ENCODE measurements at regions not wholly inside any gene's neighbourhood (a gene's known extent, or its start where the extent isn't known, plus 50 kb on each side); places are given as distances from the start of the nearest gene placed in this dataset.

GRCh38 chr1:185427264-185427663, 110.2 kb upstream of the IVNS1ABP start:
- Histone ChIP-seq H3K36me3 (no peaks in the 10 kb centered on the region), H3K4me1 (peaks cover 0 to 21% (median 0%) of the 10 kb centered on the region in 4 donors), H3K4me3 (no peak overlapping the region), H3K27ac (peak overlapping the region in 2 of 4 donors; percentile 27 to 30), H3K9me3 (no peaks in the 10 kb centered on the region), H3K27me3 (no peaks in the 10 kb centered on the region)
- no peak for TF ChIP-seq CTCF (IDR thresholded peaks at IDR 0.05)
- peak in 1 of 2 donors; percentile 10 for TF ChIP-seq EP300 (IDR thresholded peaks at IDR 0.05)
- DNase-seq (ENCODE audit: low spot score in 2 of 2), result peak in 1 of 2 donors; percentile 15
- WGBS, 2 donors, result 53 to 57% methylated on average over 2 of the region's 2 CpGs

GRCh38 chr1:185426848-185427247, 109.8 kb upstream of the IVNS1ABP start:
- Histone ChIP-seq H3K4me1 (peaks cover 0 to 21% (median 0%) of the 10 kb centered on the region in 4 donors), H3K27me3 (no peaks in the 10 kb centered on the region), H3K36me3 (no peaks in the 10 kb centered on the region), H3K4me3 (no peak overlapping the region), H3K9me3 (no peaks in the 10 kb centered on the region), H3K27ac (peak overlapping the region in 2 of 4 donors; percentile 21 to 30)
- peak in 1 of 2 donors; percentile 39 for DNase-seq (ENCODE audit: low spot score in 2 of 2)
- TF ChIP-seq POLR2A (IDR thresholded peaks at IDR 0.05), result no peak
- peak in 1 of 2 donors; percentile 47 for TF ChIP-seq EP300 (IDR thresholded peaks at IDR 0.05)
- WGBS, 2 donors, result 16 to 21% methylated on average over 5 of the region's 5 CpGs

GRCh38 chr1:185425163-185425562, 108.1 kb upstream of the IVNS1ABP start:
- Histone ChIP-seq H3K36me3 (no peaks in the 10 kb centered on the region), H3K4me1 (peaks cover 0 to 21% (median 0%) of the 10 kb centered on the region in 4 donors), H3K4me3 (no peak overlapping the region), H3K27ac (no peak overlapping the region), H3K9me3 (no peaks in the 10 kb centered on the region), H3K27me3 (no peaks in the 10 kb centered on the region)
- DNase-seq (ENCODE audit: low spot score in 2 of 2), result no peak
- TF ChIP-seq EP300 (IDR thresholded peaks at IDR 0.05) (no peak), CTCF (IDR thresholded peaks at IDR 0.05) (no peak), POLR2A (IDR thresholded peaks at IDR 0.05) (no peak)
- WGBS, 2 donors, result 93 to 95% methylated on average over 3 of the region's 3 CpGs

- no peaks in the 10 kb centered on the region for H3K36me3 ChIP-seq
- peaks cover 0 to 6% (median 0%) of the 10 kb centered on the region in 4 donors for H3K4me1 ChIP-seq
- no peak overlapping the region for H3K4me3 ChIP-seq
- TF ChIP-seq POLR2A (IDR thresholded peaks at IDR 0.05) (no peak), EP300 (IDR thresholded peaks at IDR 0.05) (no peak), CTCF (IDR thresholded peaks at IDR 0.05) (no peak)
- WGBS, 2 donors, result 59 to 68% methylated on average over 3 of the region's 3 CpGs
- no peak for DNase-seq (ENCODE audit: low spot score in 2 of 2)
- H3K27me3 ChIP-seq, result no peaks in the 10 kb centered on the region
- H3K27ac ChIP-seq, result no peak overlapping the region
- H3K9me3 ChIP-seq, result no peaks in the 10 kb centered on the region
These were observed 104.6 kb upstream of the IVNS1ABP start for GRCh38 chr1:185421485-185422107.

- no peak for TF ChIP-seq EP300 (IDR thresholded peaks at IDR 0.05)
- no peak for TF ChIP-seq POLR2A (IDR thresholded peaks at IDR 0.05)
- no peak for TF ChIP-seq CTCF (IDR thresholded peaks at IDR 0.05)
- no peaks in the 10 kb centered on the region for H3K9me3 ChIP-seq
- no peak overlapping the region for H3K4me3 ChIP-seq
- no peaks in the 10 kb centered on the region for H3K36me3 ChIP-seq
- H3K27me3 ChIP-seq, result no peaks in the 10 kb centered on the region
- no peaks in the 10 kb centered on the region for H3K4me1 ChIP-seq
- no peak overlapping the region for H3K27ac ChIP-seq
- DNase-seq (ENCODE audit: low spot score in 2 of 2), result no peak
These were observed 103.6 kb upstream of the IVNS1ABP start for GRCh38 chr1:185420588-185421081.

All from tibial nerve (tissue), 4 donors.